CMK (cell line): ENCODE measurements at regions not wholly inside any gene's neighbourhood (a gene's known extent, or its start where the extent isn't known, plus 50 kb on each side); places are given as distances from the start of the nearest gene placed in this dataset.

ENCODE experiments used
- DNase-seq: peaks from one replicate; pipeline ENCODE4 v3.0.0-alpha.2; 2010; ENCODE audit warnings: low read depth

DNA sequence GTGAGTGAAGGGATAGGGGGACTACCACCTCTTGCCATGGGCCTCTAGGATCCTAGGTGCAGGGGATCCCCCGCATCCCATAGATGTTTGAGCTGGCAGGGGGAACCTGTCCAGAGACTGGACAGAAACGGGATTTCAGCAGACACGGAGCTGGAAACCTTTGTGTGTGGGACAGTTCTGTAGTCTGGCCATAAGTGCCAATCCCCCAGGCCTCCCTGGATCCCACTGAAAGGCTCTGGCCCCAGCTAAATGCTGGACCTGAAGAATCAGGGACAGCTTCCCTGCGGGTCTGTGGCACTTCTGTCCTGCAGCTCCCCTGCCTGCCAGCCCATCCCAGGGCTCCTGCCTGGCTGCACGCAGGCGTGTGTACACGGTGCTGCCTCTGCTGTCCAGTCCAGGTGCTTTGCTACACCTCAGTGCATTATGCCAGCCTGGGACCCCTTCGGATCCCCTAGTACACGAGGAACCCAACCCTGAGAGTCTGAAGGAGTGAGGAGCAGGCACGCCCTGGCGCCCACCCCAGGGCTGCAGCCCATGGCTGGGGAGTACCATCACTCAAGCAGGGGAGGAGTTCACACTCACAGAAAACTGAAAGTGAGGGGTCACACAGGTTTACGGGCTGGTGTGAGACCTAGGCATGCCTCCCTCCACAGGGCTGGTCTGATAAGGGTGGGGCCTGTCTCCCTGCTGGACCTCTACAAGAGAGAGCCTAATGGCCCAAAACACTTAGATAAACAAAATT lies 703.0 kb downstream of the ARAP2 start:
- no peak for DNase-seq

DNA sequence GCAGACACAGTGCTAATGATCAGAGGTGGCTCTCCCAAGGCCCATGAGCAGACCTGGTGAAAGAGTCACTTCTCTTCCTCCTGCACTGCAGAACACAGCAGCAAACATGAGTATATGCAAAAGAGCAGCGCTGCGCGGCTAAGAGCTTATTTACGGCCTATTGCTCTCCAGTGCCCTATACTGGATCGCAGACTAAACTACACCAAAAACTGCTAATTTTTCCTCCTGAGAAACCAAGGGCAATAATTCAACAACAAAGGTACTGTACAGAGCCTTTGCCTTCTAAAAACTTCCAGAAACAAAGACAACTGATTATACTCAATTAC lies 702.5 kb downstream of the ARAP2 start:
- no peak for DNase-seq

DNA sequence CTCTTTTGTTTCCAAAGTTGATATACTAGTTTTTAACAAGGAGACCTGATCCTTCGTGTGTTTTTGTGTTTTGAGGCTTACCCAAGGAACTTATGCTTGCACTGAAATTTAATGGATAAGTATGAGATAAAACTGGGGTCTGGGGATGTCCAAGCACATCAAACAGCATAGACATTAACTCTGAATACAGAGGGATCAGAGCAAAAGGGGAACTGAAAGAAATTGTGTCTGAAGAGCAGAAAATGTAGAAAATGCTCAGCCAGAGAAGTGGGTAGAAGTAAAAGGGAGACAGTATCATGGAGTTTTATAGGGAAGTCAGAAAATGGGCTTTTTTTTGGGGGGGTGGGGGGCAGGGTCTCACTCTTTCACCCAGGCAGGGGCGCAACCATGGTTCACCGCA lies 695.4 kb downstream of the ARAP2 start:
- no peak for DNase-seq

DNA sequence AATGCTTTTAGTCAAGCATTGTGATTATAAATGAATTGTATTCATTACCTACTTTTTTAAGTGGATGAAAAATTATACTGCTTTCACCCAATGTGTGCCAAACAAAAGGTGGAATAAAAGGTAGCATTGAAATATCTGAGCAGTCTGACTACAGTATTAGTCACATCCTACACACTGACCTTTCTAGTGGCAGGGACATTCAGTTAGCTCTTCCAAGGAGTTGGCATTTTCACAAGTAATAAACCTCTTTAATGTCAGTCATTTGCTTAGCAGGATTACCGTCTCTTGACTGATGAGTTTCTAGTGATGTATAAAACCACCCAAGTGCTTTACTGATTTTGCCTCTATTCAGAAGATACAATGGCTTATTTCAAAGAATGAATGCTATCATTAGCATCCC lies 687.9 kb downstream of the ARAP2 start:
- no peak for DNase-seq

DNA sequence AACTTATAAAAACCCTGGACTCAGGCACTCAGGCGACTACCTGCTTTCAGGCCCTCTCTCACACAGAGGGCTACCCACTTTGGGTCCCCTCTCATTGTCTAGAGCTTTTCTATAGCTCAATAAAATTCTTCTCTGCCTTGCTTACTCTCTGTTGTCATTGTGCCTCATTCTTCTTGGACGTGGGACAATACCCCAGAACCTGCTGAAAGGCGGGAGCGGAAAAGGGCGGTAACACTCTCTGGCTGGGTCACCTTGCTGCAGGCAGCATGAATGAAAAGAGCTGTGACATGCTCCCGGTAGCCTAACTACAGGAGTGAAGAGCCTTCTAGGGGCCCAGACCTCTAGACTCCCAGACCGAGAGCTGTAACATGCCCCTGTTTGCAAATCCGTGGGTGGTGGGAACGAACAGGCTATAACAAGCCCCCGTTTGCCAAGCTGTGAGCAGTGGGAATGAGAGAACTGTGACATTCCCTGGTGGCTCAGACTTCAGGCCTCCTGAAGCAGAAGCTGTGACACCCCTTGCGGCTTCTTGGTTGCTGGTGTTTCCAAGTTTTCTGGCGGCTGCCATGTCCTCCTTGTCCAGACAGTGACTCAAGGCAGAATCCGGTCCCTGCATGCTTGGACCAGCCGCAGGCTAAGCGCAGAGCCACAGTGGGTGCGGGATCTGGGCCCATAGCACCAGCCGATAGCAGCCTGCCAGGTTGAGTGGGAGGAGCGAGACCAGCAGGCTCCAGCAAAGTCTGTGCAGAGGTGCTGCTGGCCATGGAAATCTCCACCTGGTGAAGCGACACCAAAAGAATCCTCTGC lies 684.6 kb downstream of the ARAP2 start:
- DNase-seq, result no peak

DNA sequence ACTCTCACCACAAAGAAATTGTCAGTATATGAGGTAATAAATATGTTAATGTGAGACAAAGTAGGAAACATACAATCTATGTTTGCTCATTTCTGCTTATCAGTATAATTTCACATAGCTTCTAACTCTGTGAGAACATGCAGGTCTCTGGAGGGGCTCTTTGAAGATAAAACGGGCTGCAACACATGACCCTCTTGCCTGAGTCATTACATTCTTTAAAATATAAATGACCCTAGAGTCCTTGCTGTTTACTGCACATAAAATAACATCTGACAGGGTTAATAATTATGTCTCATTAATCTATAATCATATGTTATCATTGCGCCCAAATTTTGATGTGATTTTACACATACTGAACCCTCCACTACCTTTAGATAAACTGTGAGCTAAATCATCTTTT lies 681.5 kb downstream of the ARAP2 start:
- no peak for DNase-seq

DNA sequence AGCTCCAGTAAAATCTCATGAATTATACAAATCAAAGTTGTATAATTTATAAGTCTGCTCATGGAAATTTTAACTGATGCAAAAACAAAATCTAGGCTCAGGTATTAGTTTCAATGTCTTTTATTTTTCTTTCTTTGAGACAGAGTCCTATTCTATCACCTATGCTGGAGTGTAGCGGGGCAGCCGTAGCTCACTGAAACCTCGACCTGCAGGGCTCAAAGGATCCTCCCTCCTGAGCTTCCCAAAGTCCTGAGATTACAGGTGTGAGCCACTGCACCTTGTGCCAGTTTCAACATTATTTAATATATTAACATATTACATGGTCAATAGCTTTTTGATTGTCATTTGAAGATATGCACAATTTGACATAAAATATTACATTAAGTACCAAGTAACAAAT lies 678.7 kb downstream of the ARAP2 start:
- no peak for DNase-seq

DNA sequence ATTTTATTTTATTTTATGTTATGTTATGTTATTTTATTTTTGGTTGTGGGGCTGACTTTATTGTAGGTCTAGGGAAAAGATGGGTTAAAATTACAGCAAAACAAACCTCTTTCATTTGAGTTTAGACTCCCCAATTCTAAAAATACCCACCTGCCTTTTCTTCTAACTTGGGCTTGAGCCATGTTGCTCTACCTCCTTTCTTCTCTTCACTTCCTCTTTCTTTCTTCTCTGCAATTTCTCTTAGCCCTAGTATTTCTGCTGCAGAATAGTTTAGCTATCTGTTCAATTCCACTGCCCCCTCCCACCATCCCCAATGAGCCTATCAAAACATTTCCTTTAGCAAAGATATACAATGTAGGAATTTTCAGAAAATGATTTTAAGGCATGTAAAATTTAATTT lies 653.3 kb downstream of the ARAP2 start:
- DNase-seq, result no peak

DNA sequence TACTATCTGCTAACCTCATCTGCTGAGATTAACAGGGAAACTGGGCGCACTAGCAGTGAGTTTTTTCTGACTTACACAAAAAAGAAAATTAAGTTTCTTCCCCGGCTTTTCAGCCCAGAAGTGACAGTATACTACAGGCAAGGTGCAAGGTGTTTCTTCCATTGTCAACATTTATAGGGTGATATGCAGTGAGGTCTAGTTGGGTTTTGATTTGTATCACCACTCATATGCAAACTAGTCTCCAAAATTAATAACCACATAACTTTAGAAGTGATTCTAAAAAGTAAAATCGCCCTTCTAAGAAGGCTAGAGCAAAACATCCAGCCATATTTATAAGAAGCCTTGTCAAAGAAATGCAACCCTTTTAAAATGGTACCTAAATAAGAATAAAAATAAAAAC lies 640.1 kb downstream of the ARAP2 start:
- no peak for DNase-seq

DNA sequence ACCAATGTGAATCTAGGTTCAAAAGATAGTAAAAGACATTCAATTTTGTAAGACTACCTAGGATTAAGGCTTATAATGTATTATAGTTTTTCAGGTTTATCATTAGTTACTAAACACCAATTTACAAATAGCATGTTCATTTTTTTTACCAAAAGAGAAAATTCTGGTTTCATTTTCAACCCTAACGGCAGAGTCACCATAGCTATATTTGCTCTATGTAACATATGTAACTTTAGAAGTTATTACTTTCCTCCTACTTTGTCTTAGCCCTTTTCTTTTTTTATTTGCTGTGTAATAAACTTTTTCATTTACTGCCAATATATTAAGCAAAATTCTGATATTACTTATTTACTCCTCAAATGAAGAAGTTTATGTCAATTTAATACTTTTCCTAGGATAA lies 639.6 kb downstream of the ARAP2 start:
- no peak for DNase-seq

DNA sequence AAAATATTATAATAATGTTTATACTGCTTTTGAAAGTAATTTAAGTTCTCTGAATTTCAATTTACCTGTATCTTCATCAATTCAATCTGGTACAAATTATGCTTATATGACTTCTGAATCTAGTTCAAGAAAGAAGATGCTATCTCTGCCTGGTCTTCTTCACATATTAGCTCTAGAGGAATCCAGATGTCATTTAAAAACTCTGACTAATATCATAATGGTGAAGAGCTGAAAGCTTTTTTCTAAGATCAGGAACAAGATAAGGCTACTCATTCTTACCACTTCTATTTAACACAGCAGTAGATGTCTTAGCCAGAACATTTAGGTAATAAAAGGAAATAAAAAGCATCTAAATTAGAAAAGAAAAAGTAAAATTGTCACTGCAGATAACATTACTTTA lies 636.1 kb downstream of the ARAP2 start:
- no peak for DNase-seq

DNA sequence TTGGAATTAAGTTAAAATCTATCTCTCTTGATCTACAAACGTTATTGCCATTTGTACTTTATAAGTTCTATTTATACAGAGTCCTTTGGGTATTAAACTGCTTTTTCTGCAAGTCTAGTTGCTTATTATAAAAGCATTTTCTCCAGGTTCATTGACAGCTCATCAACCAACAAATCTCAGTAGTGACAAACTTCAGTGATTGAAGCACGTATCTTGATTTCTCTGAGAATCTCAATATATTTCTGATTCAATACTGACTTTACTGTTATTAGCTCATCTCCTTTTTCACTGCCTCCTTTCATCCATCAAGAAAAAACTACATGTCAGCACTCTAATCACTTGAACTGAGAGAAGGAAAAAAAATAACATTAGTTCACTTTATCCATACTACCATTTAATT lies 630.2 kb downstream of the ARAP2 start:
- no peak for DNase-seq

DNA sequence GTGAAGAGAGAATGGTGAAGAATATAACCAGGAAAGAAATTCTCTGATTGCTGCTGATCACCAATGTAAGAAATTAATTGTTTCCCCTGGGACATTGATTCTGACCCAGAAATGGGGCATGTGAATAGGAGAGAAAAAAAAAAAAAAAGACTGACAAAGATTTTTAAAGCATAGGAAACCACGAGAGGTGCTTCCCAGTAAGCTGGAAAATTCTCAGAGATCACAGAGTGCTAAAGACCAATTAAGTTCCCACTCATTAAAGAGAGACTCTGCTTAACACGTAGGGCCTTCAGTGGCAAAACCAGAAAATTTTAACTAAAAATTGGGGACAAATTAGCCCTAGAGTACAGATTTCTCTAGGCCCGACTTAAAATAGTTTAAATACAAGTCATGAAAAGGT lies 604.4 kb downstream of the ARAP2 start:
- no peak for DNase-seq

DNA sequence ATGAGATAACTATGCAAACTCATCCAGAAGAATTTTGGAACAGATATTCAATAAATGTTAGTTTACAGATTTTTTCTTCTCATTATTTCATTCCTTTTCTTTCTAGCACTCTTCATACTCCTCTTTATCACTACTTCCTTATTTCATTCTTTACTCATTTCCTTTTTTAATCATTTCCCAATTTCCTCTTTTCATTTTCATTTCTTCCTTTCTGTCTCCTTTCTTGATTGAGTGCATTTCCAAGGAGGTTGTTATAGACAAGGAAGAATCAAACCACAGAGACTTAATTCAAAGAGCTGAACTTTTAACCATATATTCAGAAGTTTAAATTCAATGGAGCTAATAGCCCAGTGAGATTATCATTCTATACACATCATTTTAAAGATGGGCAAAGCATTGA lies 600.7 kb downstream of the ARAP2 start:
- no peak for DNase-seq

DNA sequence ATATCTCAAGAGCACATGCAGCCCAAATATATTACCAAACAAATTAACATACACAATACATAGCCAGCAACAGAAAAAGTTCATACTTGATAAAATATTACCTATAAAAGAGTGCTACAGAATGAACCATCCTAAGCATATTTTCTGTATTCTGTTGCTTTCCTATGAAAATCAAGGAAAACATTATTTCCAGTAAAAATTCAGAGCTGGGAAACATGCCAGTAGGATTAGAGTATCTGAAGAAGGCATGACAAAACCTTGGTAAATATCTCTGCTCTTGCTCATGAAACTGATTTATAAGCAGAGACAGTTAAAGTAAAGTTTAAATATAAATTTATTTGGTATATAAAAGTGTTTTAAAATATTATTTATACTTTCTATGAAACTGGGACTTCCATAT lies 599.7 kb downstream of the ARAP2 start:
- DNase-seq, result no peak

DNA sequence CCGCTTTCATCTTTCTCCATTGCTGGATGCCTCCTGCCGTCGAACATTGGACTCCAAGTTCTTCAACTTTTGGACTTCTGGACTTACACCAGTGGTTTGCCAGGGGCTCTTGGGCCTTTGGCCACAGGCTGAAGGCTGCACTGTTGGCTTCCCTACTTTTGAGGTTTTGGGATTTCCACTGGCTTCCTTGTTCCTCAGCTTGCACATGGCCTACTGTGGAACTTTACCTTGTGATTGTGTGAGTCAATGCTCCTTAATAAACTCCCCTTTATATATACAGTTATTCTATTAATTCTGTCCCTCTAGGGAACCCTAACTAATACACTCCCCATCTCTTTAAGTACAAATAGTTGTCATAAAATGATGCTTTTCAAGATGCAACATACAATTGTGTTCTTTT lies 595.3 kb downstream of the ARAP2 start:
- DNase-seq, result no peak

DNA sequence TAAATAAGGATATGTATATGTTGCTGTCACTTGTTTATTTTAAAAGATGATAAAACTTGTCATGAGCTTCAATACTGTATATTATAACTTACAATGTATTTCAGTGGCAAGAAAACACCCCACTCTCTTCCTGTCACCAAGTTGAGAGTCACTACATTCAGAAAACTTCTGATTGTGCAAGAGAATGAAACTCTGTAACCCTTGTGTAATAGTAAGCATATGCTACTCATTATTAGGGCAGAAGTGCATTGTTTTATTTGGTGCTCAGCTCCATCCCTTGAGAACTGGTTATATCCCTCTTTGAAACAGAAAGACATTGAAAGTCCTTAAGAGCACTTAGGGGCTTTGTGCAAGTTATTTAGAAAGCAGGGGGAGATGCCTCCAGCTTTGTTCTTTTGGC lies 594.5 kb downstream of the ARAP2 start:
- no peak for DNase-seq

DNA sequence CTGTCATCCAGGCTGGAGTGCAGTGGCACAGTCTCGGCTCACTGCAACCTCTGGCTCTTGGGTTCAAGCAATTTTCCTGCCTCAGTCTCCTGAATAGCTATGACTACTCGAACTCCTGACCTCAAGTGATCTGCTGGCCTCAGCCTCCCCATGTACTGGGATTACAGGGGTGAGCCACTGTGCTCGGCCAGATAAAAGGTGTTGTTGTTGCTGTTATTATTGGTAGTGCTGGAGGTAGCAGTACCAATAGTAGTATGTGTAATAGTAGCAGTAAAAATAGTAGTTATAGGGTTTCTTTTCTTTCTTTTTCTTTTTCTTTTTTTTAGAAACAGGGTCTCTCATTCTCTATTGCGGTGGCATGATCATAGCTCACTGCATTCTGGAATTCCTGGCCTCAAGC lies 592.1 kb downstream of the ARAP2 start:
- no peak for DNase-seq

DNA sequence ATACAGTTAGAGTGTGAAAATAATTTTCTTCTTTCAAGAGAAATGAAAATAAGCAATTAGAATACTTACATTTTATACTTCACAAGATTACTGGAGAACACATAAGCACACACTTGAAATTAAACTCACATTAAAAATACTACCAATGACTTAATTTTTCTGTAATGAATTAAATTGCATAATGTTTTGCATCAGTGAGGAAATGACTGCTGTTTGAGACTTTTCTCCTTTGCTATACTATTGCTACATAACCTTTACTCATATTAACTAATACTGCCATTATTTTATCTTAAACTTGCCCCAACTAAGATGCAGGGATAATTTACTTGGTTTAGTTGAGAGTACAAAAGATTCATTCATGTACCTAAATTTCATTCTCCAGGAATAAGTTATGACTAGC lies 590.9 kb downstream of the ARAP2 start:
- DNase-seq, result no peak

DNA sequence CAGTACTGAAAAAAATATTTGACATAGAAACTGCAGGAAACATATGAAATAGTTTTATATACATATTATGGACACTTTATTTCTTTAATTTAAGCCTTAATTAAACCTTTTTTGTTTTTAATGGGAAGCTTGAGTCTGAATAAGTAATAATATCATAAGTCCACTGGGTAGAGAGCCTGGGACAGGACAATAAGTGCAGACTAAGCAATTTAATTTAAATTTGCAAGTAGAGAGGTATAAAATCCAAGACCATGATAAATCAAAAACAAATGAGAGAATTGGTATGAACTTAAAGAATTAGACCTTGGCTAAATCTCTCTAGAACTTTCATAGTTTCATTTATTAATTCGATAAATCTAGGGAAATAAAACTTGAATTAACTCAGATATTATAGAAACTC lies 571.2 kb downstream of the ARAP2 start:
- no peak for DNase-seq

DNA sequence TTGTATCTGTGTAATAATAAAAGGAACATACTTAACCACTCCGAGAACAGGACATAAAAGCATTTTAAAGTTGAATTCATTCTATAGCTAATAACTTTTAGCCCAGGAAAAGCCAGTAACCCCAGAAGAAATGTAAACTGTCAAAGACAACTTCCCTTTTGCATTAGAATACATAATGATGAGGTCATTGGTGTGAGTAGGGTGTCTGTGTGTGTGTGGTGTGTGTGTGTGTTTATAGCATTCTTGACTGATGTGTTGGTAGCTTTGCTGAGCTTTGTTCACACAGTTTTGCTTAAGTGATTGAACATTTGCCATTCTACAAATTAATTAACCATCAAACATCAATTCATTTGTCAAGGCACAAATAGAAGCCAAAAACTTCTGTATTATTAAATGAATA lies 559.6 kb downstream of the ARAP2 start:
- DNase-seq, result no peak

DNA sequence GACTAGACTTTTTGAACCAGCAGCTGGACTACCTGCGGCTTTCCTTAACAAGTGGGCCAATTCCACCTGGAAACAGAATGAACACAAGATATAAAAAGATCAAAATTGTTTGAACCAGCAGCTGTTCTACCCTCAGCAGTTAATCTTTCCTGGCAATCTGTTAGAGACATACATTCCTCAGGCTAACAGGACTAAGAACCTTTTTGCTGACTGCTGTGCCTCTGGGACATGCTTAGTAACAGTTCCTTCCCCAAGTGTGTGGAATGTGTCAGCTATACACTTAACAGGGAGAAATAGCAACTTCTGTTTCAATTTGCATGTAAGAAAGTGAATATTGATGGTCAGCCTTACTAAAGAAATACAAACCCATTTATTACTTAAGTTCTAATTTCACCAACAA lies 554.4 kb downstream of the ARAP2 start:
- DNase-seq, result no peak

DNA sequence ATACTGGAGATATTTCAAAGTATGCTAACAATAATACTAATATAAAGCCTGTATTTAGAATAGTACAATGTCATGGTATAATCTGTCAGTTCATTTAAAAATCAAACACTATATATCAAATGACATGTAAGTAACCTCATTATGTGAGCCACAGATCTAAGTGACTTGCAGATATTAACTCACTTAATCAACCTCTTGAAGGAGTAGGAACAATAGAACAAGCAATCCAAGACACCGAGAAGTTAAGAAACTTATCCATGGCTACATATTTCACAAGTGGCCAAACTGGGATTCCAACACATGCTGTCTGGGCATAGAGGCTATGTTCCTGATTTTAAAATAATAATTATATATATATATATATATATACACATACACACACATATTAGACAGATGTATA lies 554.0 kb downstream of the ARAP2 start:
- no peak for DNase-seq

DNA sequence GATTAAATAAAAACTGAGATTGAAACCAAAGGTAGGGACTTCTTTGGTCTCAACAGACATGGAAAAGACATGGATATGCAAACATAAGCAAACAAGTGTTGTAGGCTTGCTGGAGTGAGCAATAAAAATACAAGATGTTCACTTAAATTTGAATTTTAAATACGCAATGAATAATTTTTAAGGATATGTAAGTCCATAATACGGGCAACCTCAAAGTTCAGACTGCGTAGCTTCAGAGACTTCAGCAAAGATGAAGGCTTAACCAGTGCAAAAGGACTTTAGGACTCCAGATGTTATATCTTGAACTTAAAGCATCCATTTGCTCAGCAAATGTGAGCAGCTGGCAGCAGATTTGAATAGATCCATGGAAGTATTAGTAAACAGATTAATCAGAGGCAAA lies 549.3 kb downstream of the ARAP2 start:
- no peak for DNase-seq
